Heart left ventricle (tissue), 16 donors: ENCODE measurements at regions not wholly inside any gene's neighbourhood (a gene's known extent, or its start where the extent isn't known, plus 50 kb on each side); places are given as distances from the start of the nearest gene placed in this dataset.
A peak's percentile ranks its signal among the peaks of the same experiment; 100 is the strongest.

Experiments used
- ATAC-seq, 4 donors: fragments of 200-7000 bp; cut with Tn5 transposase; one replicate each; pipeline ENCODE4 v1.9.1; 2020 to 2022; ENCODE audit warnings: moderate library complexity in 4 of 4, mild to moderate bottlenecking in 3 of 4, moderate number of reproducible peaks in 1 of 4
- DNase-seq, 5 donors: peaks; one replicate each; pipeline ENCODE4 v3.0.0-alpha.2; 2020
- H3K27ac ChIP-seq, 12 donors: fragments of 200-600 bp; sonication (generic) in 4 of 12; one replicate each; pipeline versions ENCODE4 v1.5.0 to v1.8.0; 2016 to 2022; ENCODE audit warnings: mild to moderate bottlenecking in 2 of 12
- H3K27me3 ChIP-seq, 9 donors: fragments of 200-600 bp; sonication (generic) in 2 of 9; one replicate each; pipeline versions ENCODE4 v1.5.1 to v1.8.0; 2016 to 2022; ENCODE audit warnings: mild to moderate bottlenecking in 3 of 9
- H3K36me3 ChIP-seq, 9 donors: fragments of 200-600 bp; sonication (generic) in 2 of 9; one replicate each; pipeline versions ENCODE4 v1.5.0 to v1.8.0; 2018 to 2022; ENCODE audit warnings: mild to moderate bottlenecking in 2 of 9
- H3K4me1 ChIP-seq, 12 donors: fragments of 200-600 bp; sonication (generic) in 4 of 12; one replicate each; pipeline versions ENCODE4 v1.5.0 to v1.8.0; 2016 to 2022; ENCODE audit warnings: mild to moderate bottlenecking in 3 of 12
- H3K4me3 ChIP-seq, 12 donors: fragments of 200-600 bp; sonication (generic) in 4 of 12; one replicate each; pipeline versions ENCODE4 v1.5.0 to v1.8.0; 2017 to 2022; ENCODE audit warnings: mild to moderate bottlenecking in 9 of 12, moderate library complexity in 4 of 12
- H3K9me3 ChIP-seq, 12 donors: fragments of 200-600 bp; sonication (generic) in 4 of 12; one replicate each; pipeline versions ENCODE4 v1.5.0 to v1.8.0; 2016 to 2022; ENCODE audit warnings: mild to moderate bottlenecking in 1 of 12
- CTCF ChIP-seq, 12 donors: fragments of 200-600 bp; sonication (generic) in 4 of 12; IDR thresholded peaks; one replicate each; pipeline versions ENCODE4 v1.5.0 to v1.8.0; 2018 to 2022; ENCODE audit warnings: antibody characterized with exemption in 12 of 12, mild to moderate bottlenecking in 5 of 12
- POLR2A ChIP-seq, 2 donors: fragments of 450-650 bp; IDR thresholded peaks; one replicate each; pipeline ENCODE4 v1.6.1; 2017; ENCODE audit warnings: antibody characterized with exemption in 2 of 2, mild to moderate bottlenecking in 2 of 2, moderate library complexity in 2 of 2
- WGBS, 4 donors: extraction: QIAGEN DNeasy Blood & Tissue Kit in 2 of 4; methylation state at CpG; one replicate each; pipeline versions ENCODE4 v1.1.5 to v1.1.7; 2013 to 2018; 5-methylcytosine and 5-hydroxymethylcytosine counted together
- intact Hi-C, 10 donors: fragments of 100-400 bp; cut with DNase I; formaldehyde crosslinking; loops; one replicate each; pipeline versions ENCODE4 v1.11.1 to v1.14.2; 2022
- donor health status: ischemic (EF 13 %, LVEDD 7.1; RV severe dilation, severe dysfunction).
- donor health status: healthy with polysubstance abuse.
- donor health status: DM: no; HTN: yes; CAD: no.
- donor health status: DM: no; HTN: no; CAD: no.
- donor health status: ischemic (EF 25% LVEDD 6.9; RV normal size, moderate dysfunction).
- donor health status: ischemic (EF 25% LVEDD 5.7; RV mildly dilated, moderate dysfunction).
- donor health status: healthy.
- donor health status: DM: yes; HTN: yes; CAD: no.
- donor health status: ischemic (EF 35%, LVEDD 5.7; RV mildly dilated, moderate dysfunction).
- donor health status: nonischemic (EF 11% LVEDD 7.7; RV severe dilation, severe dysfunction).
- donor health status: DM: yes; HTN: yes; CAD: no.
- donor health status: PGD.
- donor health status: ischemic (EF 29% LVEDD 5.4; RV normal size, mild dysfunction).
- donor health status: nonischemic (EF 23%, LVEDD 6.1; RV moderate dilation, normal function).

- Histone ChIP-seq H3K27me3 (no peaks in the 10 kb centered on the region), H3K4me1 (peaks cover 0 to 59% (median 17%) of the 10 kb centered on the region in 12 donors), H3K4me3 (no peak overlapping the region), H3K36me3 (no peaks in the 10 kb centered on the region), H3K27ac (peak overlapping the region in 3 of 12 donors; percentile 32 to 59 (median 47)), H3K9me3 (no peaks in the 10 kb centered on the region)
- intact Hi-C loops, result no loop called here
- WGBS, 4 donors, result 81 to 88% (median 83%) methylated on average over 5 of the region's 5 CpGs
- TF ChIP-seq CTCF (IDR thresholded peaks at IDR 0.05), result no peak
- TF ChIP-seq POLR2A (IDR thresholded peaks at IDR 0.05), result no peak
- no peak for DNase-seq
- ATAC-seq, result no peak
Measured at GRCh38 chr5:52706775-52707174, 80.9 kb upstream of the ITGA1 start.

GRCh38 chr5:52707616-52708015, 80.1 kb upstream of the ITGA1 start:
- Histone ChIP-seq H3K9me3 (no peaks in the 10 kb centered on the region), H3K27ac (no peak overlapping the region), H3K27me3 (no peaks in the 10 kb centered on the region), H3K4me3 (no peak overlapping the region), H3K36me3 (no peaks in the 10 kb centered on the region), H3K4me1 (peaks cover 0 to 57% (median 17%) of the 10 kb centered on the region in 12 donors)
- no peak for TF ChIP-seq POLR2A (IDR thresholded peaks at IDR 0.05)
- TF ChIP-seq CTCF (IDR thresholded peaks at IDR 0.05), result no peak
- ATAC-seq, result no peak
- DNase-seq, result no peak
- intact Hi-C loops, result no loop called here
- WGBS, 4 donors, result 56 to 77% (median 72%) methylated on average over 2 of the region's 2 CpGs

- Histone ChIP-seq H3K4me1 (peaks cover 0 to 50% (median 16%) of the 10 kb centered on the region in 12 donors), H3K36me3 (no peaks in the 10 kb centered on the region), H3K4me3 (no peak overlapping the region), H3K9me3 (no peaks in the 10 kb centered on the region), H3K27ac (peak overlapping the region in 3 of 12 donors; percentile 30 to 70 (median 63)), H3K27me3 (no peaks in the 10 kb centered on the region)
- intact Hi-C loops, result no loop called here
- DNase-seq (no peak), ATAC-seq (no peak)
- 28 to 46% (median 35%) methylated on average over 1 of the region's 1 CpG for whole genome bisulfite sequencing, 4 donors
- TF ChIP-seq POLR2A (IDR thresholded peaks at IDR 0.05) (no peak), CTCF (IDR thresholded peaks at IDR 0.05) (no peak)
Measured at GRCh38 chr5:52708463-52708862, 79.3 kb upstream of the ITGA1 start.

- Histone ChIP-seq H3K9me3 (no peaks in the 10 kb centered on the region), H3K4me1 (peaks cover 0 to 50% (median 16%) of the 10 kb centered on the region in 12 donors), H3K27ac (peak overlapping the region in 10 of 12 donors; percentile 14 to 70 (median 32)), H3K36me3 (no peaks in the 10 kb centered on the region), H3K27me3 (no peaks in the 10 kb centered on the region), H3K4me3 (no peak overlapping the region)
- TF ChIP-seq POLR2A (IDR thresholded peaks at IDR 0.05) (no peak), CTCF (IDR thresholded peaks at IDR 0.05) (no peak)
- WGBS, 4 donors, result 32 to 64% (median 44%) methylated on average over 6 of the region's 6 CpGs
- DNase-seq (peak in 4 of 5 donors; percentile 24 to 39 (median 30)), ATAC-seq (peak; percentile 34 to 86 (median 60))
- intact Hi-C loops, result no loop called here
Measured at GRCh38 chr5:52709167-52709925, 78.4 kb upstream of the ITGA1 start.
